WTC11 (cell line): ENCODE measurements at regions not wholly inside any gene's neighbourhood (a gene's known extent, or its start where the extent isn't known, plus 50 kb on each side); places are given as distances from the start of the nearest gene placed in this dataset.

Experiments
- ATAC-seq: fragments of 200-7000 bp; cut with Tn5 transposase; 2 replicates; pipeline ENCODE4 v1.10.0; 2021; ENCODE audit warnings: mild to moderate bottlenecking, moderate library complexity
- CTCF ChIA-PET: fragments of 300-600 bp; sonication (Branson Sonifier 250); formaldehyde crosslinking; loops from one replicate; lab custom pipeline; 2021; ENCODE audit warnings: antibody characterized with exemption; lab: Charles Lee
- POLR2A ChIA-PET: fragments of 350-600 bp; sonication (Branson Sonifier 250); formaldehyde crosslinking; loops from one replicate; lab custom pipeline; 2021; ENCODE audit warnings: antibody characterized with exemption; lab: Charles Lee
- DNase-seq: peaks from one replicate; pipeline ENCODE4 v3.0.0; 2021; ENCODE audit warnings: low spot score
- H3K27ac Mint-ChIP-seq: 2 replicates; pipeline ENCODE4 v1.8.0; 2021; ENCODE audit warnings: mixed read lengths
- H3K27me3 Mint-ChIP-seq: 2 replicates; pipeline ENCODE4 v1.8.0; 2021; ENCODE audit warnings: low read depth, mild to moderate bottlenecking, moderate library complexity, mixed read lengths
- H3K36me3 Mint-ChIP-seq: 2 replicates; pipeline ENCODE4 v1.8.0; 2021; ENCODE audit warnings: mixed read lengths
- H3K4me1 Mint-ChIP-seq: 2 replicates; pipeline ENCODE4 v1.8.0; 2022; ENCODE audit warnings: mixed read lengths
- H3K4me3 Mint-ChIP-seq: 2 replicates; pipeline ENCODE4 v1.8.0; 2021; ENCODE audit warnings: mild to moderate bottlenecking, moderate library complexity, mixed read lengths
- H3K9me3 Mint-ChIP-seq: 2 replicates; pipeline ENCODE4 v1.8.0; 2021; ENCODE audit warnings: mixed read lengths
- AR ChIP-seq: fragments of 250-450 bp; sonication (Bioruptor Pico); IDR thresholded peaks from 2 replicates; pipeline ENCODE4 v1.9.0; 2021; ENCODE audit warnings: mild to moderate bottlenecking
- ATF1 ChIP-seq: sonication (generic); formaldehyde crosslinking; IDR thresholded peaks from 2 replicates; pipeline ENCODE4 v1.8.1; 2023; ENCODE audit warnings: mild to moderate bottlenecking, moderate library complexity, missing genetic modification reagents
- ATF2 ChIP-seq: sonication (generic); formaldehyde crosslinking; IDR thresholded peaks from 2 replicates; pipeline ENCODE4 v1.8.1; 2022; ENCODE audit warnings: low read depth, missing genetic modification reagents, borderline replicate concordance
- EMX1 ChIP-seq: fragments of 250-450 bp; sonication (Bioruptor Pico); IDR thresholded peaks from 2 replicates; pipeline ENCODE4 v1.8.0; 2021; ENCODE audit warnings: mild to moderate bottlenecking
- ERG ChIP-seq: fragments of 250-450 bp; sonication (Bioruptor Pico); IDR thresholded peaks from 2 replicates; pipeline ENCODE4 v1.8.0; 2021; ENCODE audit warnings: mild to moderate bottlenecking
- FOXP4 ChIP-seq: sonication (generic); formaldehyde crosslinking; IDR thresholded peaks from 2 replicates; pipeline ENCODE4 v1.8.0; 2022; ENCODE audit warnings: mild to moderate bottlenecking, missing genetic modification reagents
- GRHL2 ChIP-seq: fragments of 250-450 bp; sonication (Bioruptor Pico); IDR thresholded peaks from 2 replicates; pipeline ENCODE4 v1.8.0; 2022; ENCODE audit warnings: mild to moderate bottlenecking, moderate library complexity; ENCODE audit not compliant: insufficient replicate concordance, severe bottlenecking
- HMGA2 ChIP-seq: fragments of 250-450 bp; sonication (Bioruptor Pico); IDR thresholded peaks from 2 replicates; pipeline ENCODE4 v1.4.0; 2021; ENCODE audit warnings: mild to moderate bottlenecking, moderate library complexity
- IRF2 ChIP-seq: sonication (generic); formaldehyde crosslinking; IDR thresholded peaks from 2 replicates; pipeline ENCODE4 v1.8.0; 2022; ENCODE audit warnings: low read depth, missing genetic modification reagents, borderline replicate concordance
- NFYB ChIP-seq: sonication (generic); formaldehyde crosslinking; conservative IDR thresholded peaks from 2 replicates; pipeline ENCODE4 v1.8.0; 2022; ENCODE audit warnings: low read depth, missing genetic modification reagents
- OVOL2 ChIP-seq: fragments of 250-450 bp; sonication (Bioruptor Pico); IDR thresholded peaks from 2 replicates; pipeline ENCODE4 v1.9.0; 2021; ENCODE audit warnings: mild to moderate bottlenecking, borderline replicate concordance
- PRRX2 ChIP-seq: fragments of 250-450 bp; sonication (Bioruptor Pico); IDR thresholded peaks from 2 replicates; pipeline ENCODE4 v1.8.0; 2021; ENCODE audit warnings: mild to moderate bottlenecking
- SOX15 ChIP-seq: fragments of 250-450 bp; sonication (Bioruptor Pico); IDR thresholded peaks from 2 replicates; pipeline ENCODE4 v1.9.0; 2021; ENCODE audit warnings: mild to moderate bottlenecking
- SP1 ChIP-seq: sonication (generic); formaldehyde crosslinking; conservative IDR thresholded peaks from 2 replicates; pipeline ENCODE4 v1.8.1; 2022; ENCODE audit warnings: missing genetic modification reagents
- USF2 ChIP-seq: sonication (generic); formaldehyde crosslinking; IDR thresholded peaks from 2 replicates; pipeline ENCODE4 v1.8.1; 2023; ENCODE audit warnings: mild to moderate bottlenecking, missing genetic modification reagents, moderate library complexity
- ZNF281 ChIP-seq: sonication (generic); formaldehyde crosslinking; IDR thresholded peaks from 2 replicates; pipeline ENCODE4 v1.8.0; 2023; ENCODE audit warnings: mild to moderate bottlenecking, missing genetic modification reagents
- ZNF317 ChIP-seq: sonication (generic); formaldehyde crosslinking; IDR thresholded peaks from 2 replicates; pipeline ENCODE4 v1.8.1; 2023; ENCODE audit warnings: low read depth, mild to moderate bottlenecking, moderate library complexity, missing genetic modification reagents, borderline replicate concordance
- ZNF532 ChIP-seq: fragments of 250-450 bp; sonication (Bioruptor Pico); IDR thresholded peaks from 2 replicates; pipeline ENCODE4 v1.9.0; 2021; ENCODE audit warnings: mild to moderate bottlenecking, borderline replicate concordance

GRCh38 chr10:47062441-47063200 is 151.4 kb downstream of the PTPN20 start:
- no peak overlapping the region for H3K4me3 Mint-ChIP-seq
- no peaks in the 10 kb centered on the region for H3K9me3 Mint-ChIP-seq
- H3K27ac Mint-ChIP-seq, result no peak overlapping the region
- peak; percentile 91 for ATAC-seq
- TF ChIP-seq ZNF317 (CRISPR knock-in tag) (no peak), PRRX2 (CRISPR knock-in tag) (no peak), NFYB (CRISPR knock-in tag) (no peak), IRF2 (CRISPR knock-in tag) (no peak), ATF1 (CRISPR knock-in tag) (no peak), HMGA2 (no peak), ZNF532 (CRISPR knock-in tag) (no peak), AR (no peak), ERG (no peak), GRHL2 (no peak), OVOL2 (no peak)
- peaks cover 4% of the 10 kb centered on the region; the same call in 1 of the 2 replicates for H3K27me3 Mint-ChIP-seq
- ChIA-PET CTCF (interaction anchor here (1.0 kb wide), 1 partner anchor 15 kb away, joined by 5 read pairs; no protein-coding TSS in a partner anchor), POLR2A (no interaction called here)
- peak; percentile 56 for DNase-seq
- H3K4me1 Mint-ChIP-seq, result no peaks in the 10 kb centered on the region
- no peaks in the 10 kb centered on the region for H3K36me3 Mint-ChIP-seq

- ChIA-PET CTCF (no interaction called here), POLR2A (no interaction called here)
- H3K4me1 Mint-ChIP-seq, result no peaks in the 10 kb centered on the region
- ATAC-seq, result no peak
- H3K27ac Mint-ChIP-seq, result no peak overlapping the region
- DNase-seq, result no peak
- peaks cover 4% of the 10 kb centered on the region for H3K27me3 Mint-ChIP-seq
- H3K9me3 Mint-ChIP-seq, result no peaks in the 10 kb centered on the region
- no peaks in the 10 kb centered on the region for H3K36me3 Mint-ChIP-seq
- no peak overlapping the region for H3K4me3 Mint-ChIP-seq
- TF ChIP-seq FOXP4 (CRISPR knock-in tag), result no peak
- no peak for TF ChIP-seq ZNF317 (CRISPR knock-in tag)
- TF ChIP-seq ZNF281 (CRISPR knock-in tag), result no peak
- TF ChIP-seq IRF2 (CRISPR knock-in tag), result no peak
- TF ChIP-seq SOX15, result no peak
- TF ChIP-seq EMX1 (CRISPR knock-in tag), result no peak
- TF ChIP-seq SP1, result no peak
- TF ChIP-seq ATF2 (CRISPR knock-in tag), result no peak
- TF ChIP-seq USF2 (CRISPR knock-in tag), result no peak
These were observed 152.6 kb downstream of the PTPN20 start for GRCh38 chr10:47063858-47064257.
